ENCODE measurements at regions not wholly inside any gene's neighbourhood (a gene's known extent, or its start where the extent isn't known, plus 50 kb on each side); places are given as distances from the start of the nearest gene placed in this dataset.

GRCh38 chr16:82405736-82406135, 221.0 kb upstream of the CDH13 start:
- TF ChIP-seq, protein P1, sequence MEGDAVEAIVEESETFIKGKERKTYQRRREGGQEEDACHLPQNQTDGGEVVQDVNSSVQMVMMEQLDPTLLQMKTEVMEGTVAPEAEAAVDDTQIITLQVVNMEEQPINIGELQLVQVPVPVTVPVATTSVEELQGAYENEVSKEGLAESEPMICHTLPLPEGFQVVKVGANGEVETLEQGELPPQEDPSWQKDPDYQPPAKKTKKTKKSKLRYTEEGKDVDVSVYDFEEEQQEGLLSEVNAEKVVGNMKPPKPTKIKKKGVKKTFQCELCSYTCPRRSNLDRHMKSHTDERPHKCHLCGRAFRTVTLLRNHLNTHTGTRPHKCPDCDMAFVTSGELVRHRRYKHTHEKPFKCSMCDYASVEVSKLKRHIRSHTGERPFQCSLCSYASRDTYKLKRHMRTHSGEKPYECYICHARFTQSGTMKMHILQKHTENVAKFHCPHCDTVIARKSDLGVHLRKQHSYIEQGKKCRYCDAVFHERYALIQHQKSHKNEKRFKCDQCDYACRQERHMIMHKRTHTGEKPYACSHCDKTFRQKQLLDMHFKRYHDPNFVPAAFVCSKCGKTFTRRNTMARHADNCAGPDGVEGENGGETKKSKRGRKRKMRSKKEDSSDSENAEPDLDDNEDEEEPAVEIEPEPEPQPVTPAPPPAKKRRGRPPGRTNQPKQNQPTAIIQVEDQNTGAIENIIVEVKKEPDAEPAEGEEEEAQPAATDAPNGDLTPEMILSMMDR (IDR thresholded peaks at IDR 0.05 in 2 of 3, conservative IDR thresholded peaks at IDR 0.05 in 1 of 3; ENCODE audit: control insufficient read depth in 2 of 3, extremely low read depth in 1 of 3, insufficient read depth in 1 of 3, low read depth in 3 of 3, low read length in 3 of 3): no peak
- TF ChIP-seq HCFC1 (IDR thresholded peaks at IDR 0.05; ENCODE audit: low read length): no peak
- TF ChIP-seq, protein P2, sequence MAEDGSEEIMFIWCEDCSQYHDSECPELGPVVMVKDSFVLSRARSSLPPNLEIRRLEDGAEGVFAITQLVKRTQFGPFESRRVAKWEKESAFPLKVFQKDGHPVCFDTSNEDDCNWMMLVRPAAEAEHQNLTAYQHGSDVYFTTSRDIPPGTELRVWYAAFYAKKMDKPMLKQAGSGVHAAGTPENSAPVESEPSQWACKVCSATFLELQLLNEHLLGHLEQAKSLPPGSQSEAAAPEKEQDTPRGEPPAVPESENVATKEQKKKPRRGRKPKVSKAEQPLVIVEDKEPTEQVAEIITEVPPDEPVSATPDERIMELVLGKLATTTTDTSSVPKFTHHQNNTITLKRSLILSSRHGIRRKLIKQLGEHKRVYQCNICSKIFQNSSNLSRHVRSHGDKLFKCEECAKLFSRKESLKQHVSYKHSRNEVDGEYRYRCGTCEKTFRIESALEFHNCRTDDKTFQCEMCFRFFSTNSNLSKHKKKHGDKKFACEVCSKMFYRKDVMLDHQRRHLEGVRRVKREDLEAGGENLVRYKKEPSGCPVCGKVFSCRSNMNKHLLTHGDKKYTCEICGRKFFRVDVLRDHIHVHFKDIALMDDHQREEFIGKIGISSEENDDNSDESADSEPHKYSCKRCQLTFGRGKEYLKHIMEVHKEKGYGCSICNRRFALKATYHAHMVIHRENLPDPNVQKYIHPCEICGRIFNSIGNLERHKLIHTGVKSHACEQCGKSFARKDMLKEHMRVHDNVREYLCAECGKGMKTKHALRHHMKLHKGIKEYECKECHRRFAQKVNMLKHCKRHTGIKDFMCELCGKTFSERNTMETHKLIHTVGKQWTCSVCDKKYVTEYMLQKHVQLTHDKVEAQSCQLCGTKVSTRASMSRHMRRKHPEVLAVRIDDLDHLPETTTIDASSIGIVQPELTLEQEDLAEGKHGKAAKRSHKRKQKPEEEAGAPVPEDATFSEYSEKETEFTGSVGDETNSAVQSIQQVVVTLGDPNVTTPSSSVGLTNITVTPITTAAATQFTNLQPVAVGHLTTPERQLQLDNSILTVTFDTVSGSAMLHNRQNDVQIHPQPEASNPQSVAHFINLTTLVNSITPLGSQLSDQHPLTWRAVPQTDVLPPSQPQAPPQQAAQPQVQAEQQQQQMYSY (CRISPR knock-in tag; IDR thresholded peaks at IDR 0.05): no peak

Data from GM12878 (cell line).